Ovary (tissue), 3 donors: ENCODE measurements at regions not wholly inside any gene's neighbourhood (a gene's known extent, or its start where the extent isn't known, plus 50 kb on each side); places are given as distances from the start of the nearest gene placed in this dataset.

Source experiments
- CTCF ChIP-seq, 3 donors: fragments of 450-650 bp in 2 of 3; fragments of 200-600 bp in 1 of 3; IDR thresholded peaks; one replicate each; pipeline versions ENCODE4 v1.5.1 to v1.8.0; 2016 to 2022; ENCODE audit warnings: antibody characterized with exemption in 3 of 3, mild to moderate bottlenecking in 1 of 3
- EP300 ChIP-seq: sonication (generic); formaldehyde crosslinking; IDR thresholded peaks from one replicate; pipeline ENCODE4 v1.6.1; 2017; ENCODE audit warnings: antibody characterized with exemption
- POLR2A ChIP-seq: fragments of 450-650 bp; IDR thresholded peaks from one replicate; pipeline ENCODE4 v1.6.1; 2017; ENCODE audit warnings: antibody characterized with exemption, mild to moderate bottlenecking, moderate library complexity
- donor health status: DM: no; HTN: no; CAD: no.

- TF ChIP-seq CTCF (IDR thresholded peaks at IDR 0.05) (no peak), POLR2A (no peak), EP300 (no peak)
These were observed 304.7 kb downstream of the ZEB2 start for GRCh38 chr2:144215207-144215606.
